G401 (cell line): ENCODE measurements at regions not wholly inside any gene's neighbourhood (a gene's known extent, or its start where the extent isn't known, plus 50 kb on each side); places are given as distances from the start of the nearest gene placed in this dataset.
"Not testable (repeated sequence)": the region's sequence is repeated elsewhere in the genome, so short reads cannot be mapped to it uniquely, and the experiment has no call there.

Source experiments
- DNase-seq: peaks from one replicate; pipeline ENCODE4 v3.0.0-alpha.2; 2015; ENCODE audit warnings: low spot score
- in situ Hi-C: cut with HindIII; loops from 2 replicates; pipeline ENCODE4 v1.10.0; 2016; ENCODE audit warnings: low sequenced_read_pairs, mixed read lengths

GRCh38 chr9:17083258-17083657, 51.6 kb upstream of the CNTLN start:
- in situ Hi-C loops: no loop called here
- no peak for DNase-seq

GRCh38 chr9:17082343-17083064, 52.3 kb upstream of the CNTLN start:
- peak; percentile 9 for DNase-seq
- in situ Hi-C loops: no loop called here

GRCh38 chr9:17081814-17082213, 53.0 kb upstream of the CNTLN start:
- in situ Hi-C loops: no loop called here
- DNase-seq: no peak

- DNase-seq: no peak
- in situ Hi-C loops: no loop called here
Measured at GRCh38 chr9:17081351-17081750, 53.5 kb upstream of the CNTLN start.

GRCh38 chr9:17075758-17076485, 58.9 kb upstream of the CNTLN start:
- no peak for DNase-seq
- in situ Hi-C loops: no loop called here

GRCh38 chr9:17075146-17075757, 59.6 kb upstream of the CNTLN start:
- in situ Hi-C loops: no loop called here

GRCh38 chr9:17072563-17072962, 62.3 kb upstream of the CNTLN start:
- DNase-seq: not testable (repeated sequence)

More at GRCh38 chr9:17075146-17075757, 59.6 kb upstream of the CNTLN start:
- DNase-seq: no peak

GRCh38 chr9:17068671-17069070, 66.2 kb upstream of the CNTLN start:
- in situ Hi-C loops: no loop called here
- DNase-seq: no peak

More at GRCh38 chr9:17072563-17072962, 62.3 kb upstream of the CNTLN start:
- in situ Hi-C loops: not testable (repeated sequence)

- DNase-seq: no peak
- in situ Hi-C loops: no loop called here
Measured at GRCh38 chr9:17065062-17065461, 69.8 kb upstream of the CNTLN start.

GRCh38 chr9:17064558-17064957, 70.3 kb upstream of the CNTLN start:
- DNase-seq: no peak
- in situ Hi-C loops: no loop called here

GRCh38 chr9:17063535-17064135, 71.2 kb upstream of the CNTLN start:
- DNase-seq: peak; percentile 55
- in situ Hi-C loops: no loop called here

GRCh38 chr9:17062497-17062896, 72.3 kb upstream of the CNTLN start:
- in situ Hi-C loops: no loop called here
- DNase-seq: no peak

- no peak for DNase-seq
- in situ Hi-C loops: no loop called here
Measured at GRCh38 chr9:17060450-17060849, 74.4 kb upstream of the CNTLN start.

GRCh38 chr9:17059465-17059864, 75.4 kb upstream of the CNTLN start:
- in situ Hi-C loops: no loop called here
- DNase-seq: no peak

- in situ Hi-C loops: no loop called here
- no peak for DNase-seq
Measured at GRCh38 chr9:17057729-17058128, 77.1 kb upstream of the CNTLN start.

- in situ Hi-C loops: no loop called here
- no peak for DNase-seq
Measured at GRCh38 chr9:17052626-17053025, 82.2 kb upstream of the CNTLN start.

- in situ Hi-C loops: no loop called here
- no peak for DNase-seq
Measured at GRCh38 chr9:17045381-17045940, 89.4 kb upstream of the CNTLN start.

- in situ Hi-C loops: no loop called here
- no peak for DNase-seq
Measured at GRCh38 chr9:17031546-17031945, 103.3 kb upstream of the CNTLN start.

GRCh38 chr9:17025281-17025680, 109.6 kb upstream of the CNTLN start:
- DNase-seq: no peak
- in situ Hi-C loops: no loop called here

- in situ Hi-C loops: no loop called here
Measured at GRCh38 chr9:17024129-17024528, 110.7 kb upstream of the CNTLN start.

More at GRCh38 chr9:17024129-17024528, 110.7 kb upstream of the CNTLN start:
- DNase-seq: no peak
